ENCODE measurements at regions not wholly inside any gene's neighbourhood (a gene's known extent, or its start where the extent isn't known, plus 50 kb on each side); places are given as distances from the start of the nearest gene placed in this dataset.

DNA sequence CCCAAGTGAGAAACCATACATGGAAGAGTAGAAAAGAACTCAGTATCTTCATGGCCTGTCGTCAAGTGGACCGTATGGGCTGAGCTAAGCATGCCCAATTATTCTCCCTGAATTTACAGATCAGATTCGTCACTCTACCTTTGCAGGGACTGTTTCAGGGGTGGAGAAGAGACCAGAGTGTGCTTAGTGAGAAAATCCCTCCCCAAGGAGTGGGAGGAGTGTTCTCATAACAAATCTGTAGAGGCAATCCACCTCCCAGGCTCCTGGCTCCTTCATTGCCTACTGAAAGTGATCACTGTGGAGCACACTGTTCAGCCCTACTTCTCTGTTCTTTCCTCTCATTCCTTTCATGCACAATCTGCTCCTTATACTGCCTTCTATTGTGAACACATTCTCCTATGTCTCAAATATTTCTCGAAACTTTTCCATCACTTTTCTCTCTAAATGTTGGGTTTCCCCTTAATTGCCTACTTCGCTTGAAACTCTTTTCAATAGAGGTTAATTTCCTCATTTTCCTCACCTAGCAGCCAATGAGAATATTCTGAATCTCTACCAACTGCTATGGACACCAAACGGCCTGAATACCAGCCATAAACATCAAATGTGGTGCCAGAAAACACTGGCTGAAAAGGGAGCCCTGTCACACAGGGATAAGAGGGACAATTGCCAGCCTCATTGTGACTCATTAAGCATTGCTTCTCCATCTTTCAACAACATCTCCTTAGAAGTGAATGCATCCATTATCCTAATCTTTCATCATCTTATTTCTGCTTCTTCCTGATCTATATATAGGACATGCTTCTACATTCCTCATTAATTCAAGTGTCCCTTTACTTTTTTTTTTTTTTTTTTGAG lies 398.3 kb downstream of the UTRN start:
- TF ChIP-seq, protein P1, sequence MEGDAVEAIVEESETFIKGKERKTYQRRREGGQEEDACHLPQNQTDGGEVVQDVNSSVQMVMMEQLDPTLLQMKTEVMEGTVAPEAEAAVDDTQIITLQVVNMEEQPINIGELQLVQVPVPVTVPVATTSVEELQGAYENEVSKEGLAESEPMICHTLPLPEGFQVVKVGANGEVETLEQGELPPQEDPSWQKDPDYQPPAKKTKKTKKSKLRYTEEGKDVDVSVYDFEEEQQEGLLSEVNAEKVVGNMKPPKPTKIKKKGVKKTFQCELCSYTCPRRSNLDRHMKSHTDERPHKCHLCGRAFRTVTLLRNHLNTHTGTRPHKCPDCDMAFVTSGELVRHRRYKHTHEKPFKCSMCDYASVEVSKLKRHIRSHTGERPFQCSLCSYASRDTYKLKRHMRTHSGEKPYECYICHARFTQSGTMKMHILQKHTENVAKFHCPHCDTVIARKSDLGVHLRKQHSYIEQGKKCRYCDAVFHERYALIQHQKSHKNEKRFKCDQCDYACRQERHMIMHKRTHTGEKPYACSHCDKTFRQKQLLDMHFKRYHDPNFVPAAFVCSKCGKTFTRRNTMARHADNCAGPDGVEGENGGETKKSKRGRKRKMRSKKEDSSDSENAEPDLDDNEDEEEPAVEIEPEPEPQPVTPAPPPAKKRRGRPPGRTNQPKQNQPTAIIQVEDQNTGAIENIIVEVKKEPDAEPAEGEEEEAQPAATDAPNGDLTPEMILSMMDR (IDR thresholded peaks at IDR 0.05): no peak
- no peak for TF ChIP-seq POLR2A (IDR thresholded peaks at IDR 0.05)

Measured in vagina (tissue), 2 donors.